ENCODE measurements at regions not wholly inside any gene's neighbourhood (a gene's known extent, or its start where the extent isn't known, plus 50 kb on each side); places are given as distances from the start of the nearest gene placed in this dataset.
A peak's percentile ranks its signal among the peaks of the same experiment; 100 is the strongest.
"Not testable (repeated sequence)": the region's sequence is repeated elsewhere in the genome, so short reads cannot be mapped to it uniquely, and the experiment has no call there.

DNA sequence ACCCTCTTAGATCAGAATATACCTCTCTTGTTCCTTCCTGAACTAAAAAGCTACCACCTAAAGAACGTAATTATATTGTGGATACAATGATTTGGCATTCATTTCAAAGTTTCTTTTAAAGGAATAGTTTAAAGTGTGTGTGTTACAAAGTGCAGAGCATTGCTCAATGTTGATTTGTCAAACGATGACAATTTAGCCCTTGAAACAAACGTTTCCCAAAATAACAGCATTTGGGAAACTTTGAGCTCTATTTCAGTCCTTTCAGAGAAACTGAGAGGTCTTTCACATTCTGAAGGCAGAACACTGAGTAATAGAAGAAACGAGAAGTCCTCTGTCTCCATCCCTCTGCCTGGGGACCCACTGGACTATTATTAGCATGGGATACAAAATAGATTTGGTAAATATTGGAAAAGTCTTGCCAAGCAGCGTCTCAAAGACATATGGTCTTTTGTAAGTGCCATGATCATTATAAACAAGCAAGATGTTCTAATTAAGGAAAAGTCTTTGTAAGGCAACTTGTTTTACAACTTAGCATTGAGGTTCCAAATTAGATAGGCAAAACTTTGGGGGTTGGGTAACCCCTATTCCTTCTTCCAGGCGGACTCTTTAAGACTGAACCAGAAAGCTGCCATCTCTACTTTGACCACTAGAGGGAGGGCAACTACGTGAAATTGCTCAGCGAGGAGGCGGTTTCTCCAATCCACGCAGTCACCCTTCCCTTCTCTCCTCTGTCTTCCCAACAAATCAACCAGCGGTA, 208.8 kb downstream of the RNF144B start:
- peak; percentile 1 for DNase-seq

DNA sequence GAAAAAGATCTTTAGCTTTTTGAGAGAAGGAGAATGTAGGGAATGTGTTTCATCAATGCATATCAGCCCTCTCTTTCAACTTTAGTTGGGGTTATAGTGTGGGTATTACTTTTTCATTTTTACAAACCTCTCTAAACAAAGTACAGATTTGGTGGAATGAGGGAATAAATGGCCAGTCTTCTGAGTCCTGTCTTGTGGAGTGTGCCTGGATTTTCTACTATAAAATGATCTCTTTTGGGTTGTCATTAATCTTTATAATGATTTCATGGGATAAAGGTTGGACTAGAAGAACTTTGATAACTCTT, 209.3 kb downstream of the RNF144B start:
- no peak for DNase-seq

DNA sequence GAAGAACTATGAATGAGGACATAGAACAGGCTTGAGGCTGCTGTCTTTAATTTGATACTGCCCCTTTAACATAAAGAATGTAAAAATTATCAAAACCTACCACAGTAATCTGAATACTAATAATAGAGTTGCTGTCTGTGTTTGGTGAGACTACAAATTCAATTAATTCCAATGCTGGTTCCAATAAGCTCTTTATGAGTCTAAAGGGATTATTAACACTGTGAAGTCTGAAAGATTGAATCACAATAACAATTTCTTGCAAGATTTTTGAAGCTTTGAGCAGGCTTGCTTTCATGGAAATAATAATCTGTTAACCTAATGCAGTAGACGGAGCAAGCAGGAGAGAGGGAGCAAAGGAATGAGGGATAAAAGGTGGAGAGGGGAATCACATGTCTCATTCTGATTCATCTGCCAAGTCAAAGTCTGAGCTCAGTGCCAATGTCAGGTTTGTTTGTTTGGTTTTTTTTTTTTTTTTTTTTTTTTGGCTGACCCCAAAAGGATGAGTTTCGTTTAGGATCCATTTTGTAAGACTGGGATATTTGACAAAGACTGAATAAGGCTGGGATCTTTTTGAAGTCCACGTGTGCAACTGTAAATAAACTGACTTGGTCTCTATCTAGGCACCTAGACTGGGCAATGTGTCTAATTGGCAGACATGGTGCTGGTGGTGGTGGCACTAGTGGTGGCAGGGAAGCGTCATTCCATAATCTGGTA, 211.6 kb downstream of the RNF144B start:
- DNase-seq, result no peak

DNA sequence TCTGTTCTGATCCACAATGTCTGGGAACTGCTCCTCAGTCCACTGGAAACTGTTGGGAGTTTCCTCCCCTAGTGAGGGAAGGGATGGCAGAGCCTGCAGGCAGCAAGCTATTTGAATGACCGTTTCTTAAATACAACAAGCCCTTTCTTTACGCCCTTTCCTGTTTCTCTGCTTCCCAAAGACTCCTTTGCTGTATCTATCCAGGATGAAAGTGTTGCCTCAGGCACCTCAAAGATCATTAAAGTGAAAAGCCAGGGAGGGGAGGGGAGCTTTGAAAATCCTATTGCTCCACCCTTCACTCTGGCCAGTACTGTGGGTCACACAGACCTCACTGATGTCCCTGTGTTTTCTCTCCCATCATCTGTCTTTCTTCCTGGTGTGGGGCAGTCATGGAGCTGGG, 213.1 kb downstream of the RNF144B start:
- no peak for DNase-seq

DNA sequence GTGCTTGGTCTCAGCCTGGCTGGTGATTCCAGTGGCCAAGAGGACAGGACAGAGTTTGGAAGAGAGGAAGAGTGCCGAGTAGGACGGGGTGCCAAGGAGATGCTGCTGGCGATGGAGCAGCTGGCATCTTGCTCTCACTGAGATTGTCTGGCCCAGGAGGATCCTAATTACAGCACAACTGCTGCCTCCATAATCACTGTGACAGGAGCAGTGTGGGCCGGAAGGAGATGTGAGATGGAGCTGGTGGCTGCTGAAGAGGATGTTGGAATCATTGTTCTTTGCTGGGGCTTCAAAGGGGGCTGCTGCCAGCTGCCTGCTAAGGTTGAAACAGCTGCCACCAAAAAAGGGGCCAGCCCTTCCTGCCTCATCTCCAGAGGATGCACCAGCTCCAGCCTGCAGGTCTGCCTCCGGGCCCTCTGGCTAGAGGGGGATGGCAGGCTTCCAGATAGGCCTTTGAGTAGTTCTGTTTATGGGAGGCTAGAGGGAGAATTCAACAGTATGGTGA, 214.4 kb downstream of the RNF144B start:
- no peak for DNase-seq

DNA sequence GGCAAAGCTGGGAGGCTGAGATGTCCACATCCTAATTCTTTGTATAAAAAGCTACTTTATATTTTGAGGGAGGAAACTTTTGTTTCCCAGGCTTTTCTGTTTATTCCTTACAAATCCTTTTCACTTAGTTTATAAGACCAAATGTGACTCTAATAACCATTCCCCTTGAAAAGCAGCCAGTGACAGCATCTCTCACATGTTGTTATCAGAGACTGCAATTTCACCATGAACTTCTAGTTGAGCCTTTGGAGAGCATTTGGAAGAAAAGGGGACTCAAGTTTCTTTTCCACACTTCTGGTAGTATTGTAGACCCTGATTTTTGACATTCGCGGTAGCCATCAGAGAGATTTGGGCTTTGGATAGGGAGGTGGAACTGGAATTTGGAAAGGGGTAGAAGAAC, 215.8 kb downstream of the RNF144B start:
- no peak for DNase-seq

DNA sequence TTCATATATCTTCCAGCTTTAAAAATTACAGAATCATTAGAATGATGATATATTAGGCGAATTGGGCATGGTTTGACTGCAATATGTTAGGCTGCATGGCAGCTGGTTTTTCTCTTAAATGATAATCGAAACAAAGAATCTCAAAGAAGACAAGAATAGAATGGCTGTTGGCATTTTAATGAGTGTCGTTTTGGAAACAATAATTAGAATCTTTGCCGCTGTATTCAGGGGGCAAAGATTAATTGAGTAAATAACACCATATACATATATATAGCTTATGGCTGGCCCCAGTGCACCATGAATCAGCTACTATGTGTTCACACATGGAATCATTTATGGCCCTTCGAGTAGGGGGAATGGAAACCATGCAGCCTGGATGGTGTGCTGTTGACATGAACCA, 216.2 kb downstream of the RNF144B start:
- no peak for DNase-seq

DNA sequence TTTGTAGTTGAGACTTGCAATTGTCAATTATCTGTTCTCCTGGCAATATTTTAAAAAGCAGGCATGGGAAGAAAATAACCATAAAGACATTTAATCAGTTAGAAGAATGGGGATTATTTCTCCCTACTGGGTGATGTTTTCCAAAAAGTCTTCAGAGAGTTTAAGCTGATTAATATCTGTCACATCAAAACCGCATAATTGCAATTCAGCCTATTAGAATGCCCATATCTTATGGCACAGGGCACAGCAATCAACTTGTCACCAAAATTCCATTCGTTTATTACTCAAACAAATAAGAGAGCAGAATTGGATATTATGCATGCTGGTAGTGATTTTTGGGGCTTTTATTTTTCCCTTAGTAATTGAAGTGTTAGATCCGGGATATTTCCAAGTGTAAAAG, 218.7 kb downstream of the RNF144B start:
- no peak for DNase-seq

DNA sequence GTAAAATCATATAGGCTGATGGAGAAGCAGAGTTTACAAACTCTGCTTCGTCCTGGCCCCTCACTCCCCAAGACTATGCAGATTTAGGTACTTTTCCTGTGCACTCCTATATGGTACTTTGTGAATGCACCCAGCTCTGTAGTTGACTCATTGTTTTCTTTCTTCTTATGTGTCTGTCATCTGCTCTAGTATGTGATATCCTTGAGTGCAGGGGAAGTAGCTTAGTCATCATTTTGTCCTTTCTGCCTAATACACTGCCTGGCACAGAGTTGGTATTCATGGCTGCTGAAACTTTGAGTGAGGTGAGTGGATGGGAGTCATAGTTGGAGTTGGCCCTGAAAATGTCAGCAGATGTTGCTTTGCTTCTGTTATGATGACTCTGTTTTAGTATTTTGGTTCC, 222.6 kb downstream of the RNF144B start:
- no peak for DNase-seq

DNA sequence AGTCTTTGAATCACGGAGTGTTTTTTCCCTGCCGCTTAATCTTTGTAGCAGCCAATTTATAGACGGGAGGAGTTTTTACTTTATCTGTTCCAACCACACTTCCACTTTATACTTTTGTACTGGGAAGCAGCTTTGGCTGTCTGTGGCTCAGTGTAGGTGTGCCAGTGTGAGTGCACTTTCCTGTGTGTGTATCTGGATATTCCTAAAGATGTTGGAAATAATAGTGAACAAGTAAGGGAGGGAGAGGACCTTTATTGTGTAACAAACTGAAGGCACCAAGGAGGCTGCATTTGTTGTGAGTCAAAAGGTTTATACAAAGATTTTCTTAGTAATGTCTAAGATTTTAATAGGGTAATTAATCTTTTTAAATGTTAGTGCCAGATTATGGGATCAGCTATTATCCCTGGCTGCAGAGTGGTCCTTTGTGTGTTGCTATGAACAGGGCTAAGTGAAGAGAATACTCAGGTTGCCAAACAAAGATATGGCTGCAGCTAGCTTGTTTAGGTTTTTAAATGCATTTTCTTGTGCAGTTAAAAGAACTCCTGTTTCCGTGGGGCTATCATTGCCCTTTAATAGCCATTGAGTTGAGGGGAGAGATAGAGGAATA, 226.3 kb downstream of the RNF144B start:
- no peak for DNase-seq

DNA sequence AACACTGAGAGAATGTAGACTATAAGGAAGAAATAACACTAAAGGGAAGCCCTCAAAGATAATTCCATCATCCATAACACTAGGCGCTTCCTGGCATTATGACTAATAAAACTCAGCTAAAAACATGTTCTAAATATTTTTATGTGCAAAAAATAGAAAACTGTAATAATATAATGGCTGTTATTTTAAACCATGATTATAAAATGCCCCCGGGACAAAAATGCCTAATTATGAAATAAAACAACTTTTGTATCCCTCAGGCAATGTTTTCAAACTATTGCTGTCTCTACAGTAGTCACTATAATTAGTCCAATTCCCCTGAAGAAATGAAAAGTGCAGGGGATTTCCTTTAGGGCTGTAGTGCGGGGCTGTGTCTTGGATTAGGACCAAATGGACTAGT, 242.4 kb downstream of the RNF144B start:
- no peak for DNase-seq

DNA sequence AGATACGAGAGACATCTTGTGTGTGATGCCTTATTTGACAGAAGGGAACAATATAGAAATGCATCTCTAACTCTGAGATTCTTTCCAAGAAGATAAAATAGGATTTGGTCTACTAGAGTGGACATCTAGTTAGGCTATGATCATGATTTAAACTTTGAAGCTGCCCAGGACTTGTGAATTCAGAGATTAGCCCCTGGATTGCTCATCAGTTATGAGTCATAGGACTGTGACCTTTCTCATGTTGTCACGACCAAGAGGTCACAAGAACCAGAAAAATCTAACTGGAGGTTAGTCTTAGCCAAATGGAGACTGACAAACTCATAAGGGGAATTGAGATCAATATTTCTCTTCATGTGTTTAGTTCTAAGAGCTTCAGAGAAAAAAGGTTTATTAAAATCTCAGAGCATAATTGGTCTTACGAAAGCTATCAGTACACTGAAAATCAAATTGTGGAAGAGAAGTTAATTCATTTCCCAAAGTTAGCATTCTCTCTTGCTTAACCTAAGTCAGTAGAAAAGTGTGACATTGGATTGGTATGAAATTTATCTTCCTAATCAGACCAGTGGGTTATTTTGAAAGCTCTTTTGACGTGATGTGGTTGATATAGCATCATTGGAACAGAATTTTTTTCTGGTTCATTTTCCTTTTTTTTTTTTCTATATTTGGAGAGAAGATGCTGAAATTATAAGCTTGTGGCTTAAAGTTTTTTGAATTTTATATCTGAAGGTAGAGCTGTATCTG, 245.7 kb downstream of the RNF144B start:
- DNase-seq, result no peak

DNA sequence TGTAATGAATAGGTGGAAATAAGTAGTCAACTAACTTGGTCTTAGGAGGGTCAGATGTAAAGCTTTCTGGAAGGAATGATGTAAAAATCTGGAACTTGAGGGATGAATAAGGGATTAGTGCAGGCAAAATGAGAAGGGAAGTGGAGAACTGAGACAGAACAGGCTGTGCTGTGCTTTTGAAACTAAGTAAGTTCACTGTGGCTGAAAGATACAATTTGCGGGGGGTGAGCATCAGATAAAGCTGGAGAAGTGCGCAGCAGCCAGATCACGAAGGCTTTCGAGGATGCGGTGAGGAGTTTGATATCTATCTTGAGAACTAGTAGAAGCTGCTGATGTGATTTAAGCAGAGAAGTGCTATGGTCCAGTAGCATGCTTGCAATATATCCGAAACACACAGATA, 247.8 kb downstream of the RNF144B start:
- DNase-seq, result no peak

DNA sequence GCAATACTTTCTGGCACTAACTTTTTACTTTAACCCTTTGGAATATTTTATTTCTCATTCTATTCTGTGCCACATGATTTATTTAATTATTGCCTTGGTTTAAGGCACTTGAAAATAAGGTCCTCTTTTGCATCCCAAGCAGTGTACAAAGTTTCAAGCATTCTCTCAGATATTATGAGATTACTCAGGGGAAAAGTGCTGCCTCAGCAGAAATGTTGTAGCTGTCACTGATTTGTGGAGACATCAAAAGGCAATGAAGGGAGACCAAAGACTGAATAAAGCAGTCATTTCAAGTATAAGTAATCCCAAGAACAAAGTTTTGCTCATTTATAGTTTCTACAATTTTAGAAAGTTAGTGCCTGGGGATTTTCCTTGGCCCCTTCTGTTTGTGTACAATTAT, 253.0 kb downstream of the RNF144B start:
- DNase-seq, result no peak

DNA sequence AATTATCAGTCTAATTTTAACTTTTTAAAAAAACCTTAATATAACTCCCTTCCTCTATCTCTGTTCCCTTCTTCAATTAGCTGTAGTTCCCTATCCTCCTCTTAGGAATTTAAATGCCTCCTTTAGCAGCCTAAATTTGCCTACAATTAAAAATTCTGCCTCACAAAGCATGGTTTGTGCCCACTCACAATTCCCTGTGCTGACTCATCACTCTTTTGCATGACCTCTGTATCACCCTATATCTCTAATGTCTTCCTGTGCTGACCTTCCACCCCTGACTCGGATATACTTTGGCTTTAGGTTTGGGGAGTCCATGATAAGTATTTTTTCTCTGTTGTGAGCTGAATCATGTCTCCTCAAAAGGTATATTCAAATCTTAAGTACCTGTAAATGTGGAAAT, 253.6 kb downstream of the RNF144B start:
- DNase-seq, result no peak

DNA sequence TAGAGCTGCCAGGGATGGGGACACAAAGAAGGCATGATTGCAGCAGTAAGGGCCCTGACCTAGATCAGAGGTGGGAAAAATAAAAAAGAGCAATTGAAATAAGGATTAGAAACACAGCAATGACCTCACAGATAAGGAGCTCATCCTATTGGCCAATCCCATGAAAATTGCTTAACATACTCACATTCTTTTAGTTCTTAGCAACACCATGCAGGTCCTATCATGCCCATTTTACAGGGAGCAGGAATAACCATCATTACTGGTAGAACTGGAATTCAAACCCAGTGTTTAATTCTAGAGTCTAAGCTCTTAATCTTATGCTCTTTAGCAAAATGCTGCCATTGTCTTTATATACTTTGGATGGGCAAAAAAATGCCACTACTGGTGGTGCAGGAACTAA, 267.7 kb downstream of the RNF144B start:
- DNase-seq, result no peak

DNA sequence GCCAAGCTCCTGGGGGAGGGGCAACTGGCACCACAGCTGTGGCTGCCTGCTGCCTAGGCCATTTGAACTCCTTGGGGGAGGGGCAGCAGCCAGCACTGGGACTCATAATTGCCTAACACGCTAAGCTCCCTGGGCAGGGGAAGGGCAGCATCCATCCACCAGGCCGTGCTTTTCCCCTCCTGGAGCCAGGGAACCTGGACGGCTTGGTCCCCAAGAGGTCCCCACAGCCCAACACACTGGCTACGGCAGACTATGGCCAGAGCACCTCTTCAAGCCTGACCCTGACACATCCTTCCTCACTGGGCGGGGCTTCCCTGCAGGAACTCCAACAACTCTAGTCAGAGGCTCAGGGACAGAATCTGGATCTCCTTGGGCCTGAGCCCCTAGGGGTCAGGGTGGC, 269.4 kb downstream of the RNF144B start:
- DNase-seq, result no peak

DNA sequence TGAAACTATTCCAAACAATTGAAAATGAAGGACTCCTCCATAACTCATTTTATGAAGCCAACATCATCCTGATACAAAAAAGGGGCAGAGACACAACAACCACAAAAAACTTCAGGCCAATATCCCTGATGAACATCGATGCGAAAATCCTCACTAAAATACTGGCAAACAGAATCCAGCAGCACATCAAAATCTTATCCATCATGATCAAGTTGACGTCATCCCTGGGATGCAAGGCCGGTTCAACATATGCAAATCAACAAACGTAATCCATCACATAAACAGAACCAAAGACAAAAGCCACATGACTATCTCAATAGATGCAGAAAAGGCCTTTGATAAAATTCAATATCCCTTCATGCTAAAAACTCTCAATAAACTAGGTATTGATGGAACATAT, 272.8 kb downstream of the RNF144B start:
- DNase-seq, result not testable (repeated sequence)

DNA sequence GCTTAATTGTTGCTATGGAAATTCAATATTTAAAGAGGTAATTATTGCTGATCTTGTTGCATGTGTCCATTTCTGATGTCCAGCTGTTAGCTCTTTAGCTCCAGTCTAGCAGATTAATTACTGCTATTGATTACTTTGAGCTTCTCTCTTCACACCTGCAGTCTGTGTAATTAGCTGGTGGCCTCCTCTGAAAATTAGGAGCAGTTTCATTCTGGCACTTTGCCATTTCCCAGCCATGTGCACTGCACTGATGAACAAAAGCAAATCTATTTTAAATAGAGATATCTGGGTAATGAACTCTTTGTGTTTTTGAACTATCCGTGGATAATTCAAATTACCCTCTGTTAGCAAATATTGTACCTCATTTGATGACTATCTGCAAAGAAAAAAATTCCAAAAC, 275.9 kb downstream of the RNF144B start:
- DNase-seq, result no peak

DNA sequence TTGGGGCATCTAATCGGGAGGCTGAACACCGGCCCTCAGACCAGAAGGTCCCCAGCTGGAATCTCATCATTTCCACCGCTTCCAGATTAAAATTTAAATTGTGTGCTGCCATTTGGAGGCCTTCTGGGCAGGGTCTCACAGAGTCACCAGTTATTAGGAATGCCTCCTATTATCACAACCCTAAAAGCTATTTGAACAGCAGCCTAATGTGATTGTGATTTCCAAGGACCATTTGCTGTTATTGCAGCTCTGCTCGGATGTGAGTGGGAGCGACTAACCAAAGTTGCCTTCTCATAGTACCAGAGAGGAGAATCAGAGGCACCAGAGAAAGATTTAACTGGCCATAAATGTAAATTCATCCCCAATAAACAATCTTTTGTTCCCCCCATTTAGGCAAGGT, 277.3 kb downstream of the RNF144B start:
- no peak for DNase-seq

DNA sequence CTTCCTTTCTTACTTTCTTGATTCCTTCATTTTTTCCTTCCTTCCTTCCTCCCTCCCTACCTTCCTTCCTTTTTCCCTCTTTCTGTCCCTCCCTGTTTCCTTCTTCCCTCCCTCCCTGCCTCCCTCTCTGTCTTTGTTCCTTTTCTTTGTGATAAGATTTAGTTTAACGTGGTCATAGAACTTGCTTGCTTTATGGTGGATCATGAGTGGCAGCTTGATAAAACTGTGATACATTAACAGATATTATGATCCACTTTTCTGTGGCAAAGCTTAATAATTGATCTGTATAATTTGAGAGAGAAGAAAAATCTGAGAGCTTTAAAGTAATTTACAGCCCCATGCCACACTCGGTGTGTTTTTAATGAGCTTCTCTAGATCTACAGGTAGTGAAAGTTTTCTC, 280.5 kb downstream of the RNF144B start:
- DNase-seq, result no peak

DNA sequence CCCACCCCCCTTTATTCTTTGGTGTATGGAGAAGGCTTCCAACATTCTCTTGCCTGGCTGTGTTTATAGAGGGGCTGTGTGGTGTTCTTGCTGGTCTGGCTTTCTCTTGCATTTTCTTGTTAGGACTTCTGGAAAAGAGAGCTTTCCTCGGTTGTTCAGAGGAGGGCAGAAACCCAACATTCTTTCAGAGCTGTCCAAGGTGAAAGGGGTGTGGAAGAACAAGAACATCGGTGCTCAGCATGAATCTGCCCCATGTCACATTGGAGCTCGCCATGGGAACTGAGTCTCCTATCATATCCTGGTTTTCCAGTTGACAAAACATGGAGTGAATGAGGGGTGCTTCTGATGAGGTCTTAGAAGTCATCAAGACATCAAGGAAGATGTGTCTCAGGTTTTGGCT, 281.8 kb downstream of the RNF144B start:
- no peak for DNase-seq

DNA sequence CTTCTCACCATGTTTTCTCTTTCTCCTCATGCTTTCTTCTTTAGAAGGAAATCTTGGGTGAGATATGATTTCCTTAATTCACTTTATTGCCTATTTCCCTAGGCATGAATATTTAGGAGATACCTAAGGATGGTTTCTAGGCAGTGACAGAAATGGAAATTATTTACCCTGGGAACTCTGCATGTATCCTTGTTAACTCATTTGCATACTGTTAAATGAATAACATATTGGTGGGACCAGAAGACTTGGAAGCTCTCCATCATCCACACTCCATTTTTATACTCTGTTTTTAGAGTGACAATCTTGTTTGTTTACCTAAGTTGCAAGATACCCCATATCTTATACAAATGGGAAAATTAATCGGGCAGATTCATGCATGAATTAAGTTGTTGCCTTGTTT, 285.7 kb downstream of the RNF144B start:
- no peak for DNase-seq

DNA sequence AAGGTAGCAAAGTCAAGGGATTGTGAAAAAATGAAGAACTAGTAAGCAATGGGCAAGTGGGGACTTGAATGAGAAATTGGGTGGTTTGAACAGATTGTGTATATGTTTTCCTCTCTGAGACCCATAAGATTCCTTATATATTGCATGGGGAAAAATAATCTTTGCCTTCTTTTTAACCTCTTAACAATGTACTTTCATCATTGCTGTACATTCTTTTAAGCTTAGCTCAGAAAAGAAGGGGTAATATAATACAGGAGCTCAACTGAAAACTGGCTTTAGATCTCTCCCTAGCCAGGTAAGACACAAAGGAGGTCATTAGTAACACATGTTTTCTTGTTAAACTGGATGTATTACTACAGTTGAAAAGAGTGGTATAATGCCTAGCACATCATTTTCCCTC, 287.2 kb downstream of the RNF144B start:
- no peak for DNase-seq
